Ovary (tissue), 7 donors: ENCODE measurements at regions not wholly inside any gene's neighbourhood (a gene's known extent, or its start where the extent isn't known, plus 50 kb on each side); places are given as distances from the start of the nearest gene placed in this dataset.

Experiments
- DNase-seq, 5 donors: peaks; one replicate each; pipeline ENCODE4 v3.0.0-alpha.2; 2019 to 2020
- H3K27ac ChIP-seq, 2 donors: fragments of 200-600 bp; one replicate each; pipeline versions ENCODE4 v1.5.1 to v1.8.0; 2019 to 2022
- H3K27me3 ChIP-seq: fragments of 200-600 bp; one replicate; pipeline ENCODE4 v1.8.0; 2022
- H3K36me3 ChIP-seq: fragments of 200-600 bp; sonication (generic); one replicate; pipeline ENCODE4 v1.5.1; 2019
- H3K4me1 ChIP-seq: one replicate; pipeline ENCODE4 v1.8.1; 2013; ENCODE audit warnings: mild to moderate bottlenecking, moderate library complexity; ENCODE audit not compliant: insufficient read depth
- H3K4me3 ChIP-seq: fragments of 200-600 bp; sonication (generic); one replicate; pipeline ENCODE4 v1.5.1; 2017
- H3K9me3 ChIP-seq, 2 donors: fragments of 200-600 bp in 1 of 2; sonication (generic) in 1 of 2; one replicate each; pipeline versions ENCODE4 v1.5.1 to v1.8.1; 2013 to 2019; ENCODE audit warnings: mild to moderate bottlenecking in 1 of 2, moderate library complexity in 1 of 2
- EP300 ChIP-seq: sonication (generic); formaldehyde crosslinking; IDR thresholded peaks from one replicate; pipeline ENCODE4 v1.6.1; 2017; ENCODE audit warnings: antibody characterized with exemption
- POLR2A ChIP-seq: fragments of 450-650 bp; IDR thresholded peaks from one replicate; pipeline ENCODE4 v1.6.1; 2017; ENCODE audit warnings: antibody characterized with exemption, mild to moderate bottlenecking, moderate library complexity
- WGBS, 3 donors: extraction: QIAGEN DNeasy Blood & Tissue Kit in 1 of 3; methylation state at CpG; one replicate each; pipeline versions ENCODE4 v1.1.5 to v1.1.7; 2013 to 2017; 5-methylcytosine and 5-hydroxymethylcytosine counted together
- intact Hi-C, 4 donors: fragments of 100-400 bp; cut with DNase I; formaldehyde crosslinking; loops; one replicate each; pipeline versions ENCODE4 v1.11.0 to v1.15.1; 2022 to 2023
- TF ChIP-seq, protein P1 (sequence below), 3 donors: fragments of 450-650 bp in 2 of 3; fragments of 200-600 bp in 1 of 3; IDR thresholded peaks; one replicate each; pipeline versions ENCODE4 v1.5.1 to v1.8.0; 2016 to 2022; ENCODE audit warnings: antibody characterized with exemption in 3 of 3, mild to moderate bottlenecking in 1 of 3
- donor health status: DM: no; HTN: no; CAD: no; lungs with moderate emphysema.
- donor health status: DM: no; HTN: no; CAD: no.
- donor health status: Bipolar disorder and iron deficiency.
- donor health status: DM: no; HTN: no; CAD: no.
- donor health status: DM: yes; HTN: yes; CAD: no.

DNA sequence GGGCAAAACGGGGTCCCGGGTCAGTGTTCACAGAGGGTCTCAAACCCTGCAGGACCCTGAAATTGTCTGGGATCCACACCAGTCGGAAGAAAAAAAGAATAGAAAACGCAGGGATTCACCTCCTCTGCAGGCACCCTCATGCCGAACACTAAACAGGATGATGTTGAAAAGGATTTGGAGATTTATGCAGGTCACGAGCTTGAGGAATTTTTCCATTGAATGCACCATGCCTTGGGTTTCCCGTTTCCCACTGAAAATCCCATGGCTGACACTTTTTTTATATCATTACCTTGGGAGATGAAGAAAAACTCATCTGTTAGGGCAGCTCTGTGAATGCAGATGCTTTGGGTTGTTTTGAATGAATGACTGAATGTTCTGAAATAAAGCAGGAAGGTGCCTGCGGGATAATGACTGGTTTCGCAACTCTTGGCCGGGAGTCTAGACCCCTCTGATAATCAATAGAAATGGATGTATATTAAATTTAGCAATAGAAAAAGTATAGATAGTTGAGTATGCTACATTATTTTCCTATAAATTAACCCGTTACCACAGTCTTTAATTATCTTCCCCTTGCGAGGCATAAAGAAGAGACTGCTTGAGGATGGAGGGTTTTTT lies 147.5 kb upstream of the AFDN start:
- TF ChIP-seq EP300 (no peak), POLR2A (no peak)
- TF ChIP-seq, protein P1, sequence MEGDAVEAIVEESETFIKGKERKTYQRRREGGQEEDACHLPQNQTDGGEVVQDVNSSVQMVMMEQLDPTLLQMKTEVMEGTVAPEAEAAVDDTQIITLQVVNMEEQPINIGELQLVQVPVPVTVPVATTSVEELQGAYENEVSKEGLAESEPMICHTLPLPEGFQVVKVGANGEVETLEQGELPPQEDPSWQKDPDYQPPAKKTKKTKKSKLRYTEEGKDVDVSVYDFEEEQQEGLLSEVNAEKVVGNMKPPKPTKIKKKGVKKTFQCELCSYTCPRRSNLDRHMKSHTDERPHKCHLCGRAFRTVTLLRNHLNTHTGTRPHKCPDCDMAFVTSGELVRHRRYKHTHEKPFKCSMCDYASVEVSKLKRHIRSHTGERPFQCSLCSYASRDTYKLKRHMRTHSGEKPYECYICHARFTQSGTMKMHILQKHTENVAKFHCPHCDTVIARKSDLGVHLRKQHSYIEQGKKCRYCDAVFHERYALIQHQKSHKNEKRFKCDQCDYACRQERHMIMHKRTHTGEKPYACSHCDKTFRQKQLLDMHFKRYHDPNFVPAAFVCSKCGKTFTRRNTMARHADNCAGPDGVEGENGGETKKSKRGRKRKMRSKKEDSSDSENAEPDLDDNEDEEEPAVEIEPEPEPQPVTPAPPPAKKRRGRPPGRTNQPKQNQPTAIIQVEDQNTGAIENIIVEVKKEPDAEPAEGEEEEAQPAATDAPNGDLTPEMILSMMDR (IDR thresholded peaks at IDR 0.05) = no peak
- Histone ChIP-seq H3K27me3 (no peaks in the 10 kb centered on the region), H3K27ac (no peak overlapping the region), H3K4me1 (peaks cover 26% of the 10 kb centered on the region), H3K4me3 (no peak overlapping the region), H3K36me3 (no peaks in the 10 kb centered on the region), H3K9me3 (no peaks in the 10 kb centered on the region)
- DNase-seq = no peak
- intact Hi-C loops = no loop called here
- WGBS, 3 donors = 75 to 89% (median 88%) methylated on average over 12 of the region's 12 CpGs

- H3K36me3 ChIP-seq = no peaks in the 10 kb centered on the region
- no peak overlapping the region for H3K27ac ChIP-seq
- intact Hi-C loops = no loop called here
- TF ChIP-seq POLR2A = no peak
- TF ChIP-seq, protein P1 (IDR thresholded peaks at IDR 0.05) = no peak
- no peak for TF ChIP-seq EP300
- no peak for DNase-seq
- no peak overlapping the region for H3K4me3 ChIP-seq
- no peaks in the 10 kb centered on the region for H3K27me3 ChIP-seq
- peaks cover 26% of the 10 kb centered on the region for H3K4me1 ChIP-seq
- WGBS, 3 donors = 96% methylated on average over 15 of the region's 15 CpGs
- H3K9me3 ChIP-seq = no peaks in the 10 kb centered on the region
Measured at GRCh38 chr6:167679790-167680604, 146.7 kb upstream of the AFDN start.

DNA sequence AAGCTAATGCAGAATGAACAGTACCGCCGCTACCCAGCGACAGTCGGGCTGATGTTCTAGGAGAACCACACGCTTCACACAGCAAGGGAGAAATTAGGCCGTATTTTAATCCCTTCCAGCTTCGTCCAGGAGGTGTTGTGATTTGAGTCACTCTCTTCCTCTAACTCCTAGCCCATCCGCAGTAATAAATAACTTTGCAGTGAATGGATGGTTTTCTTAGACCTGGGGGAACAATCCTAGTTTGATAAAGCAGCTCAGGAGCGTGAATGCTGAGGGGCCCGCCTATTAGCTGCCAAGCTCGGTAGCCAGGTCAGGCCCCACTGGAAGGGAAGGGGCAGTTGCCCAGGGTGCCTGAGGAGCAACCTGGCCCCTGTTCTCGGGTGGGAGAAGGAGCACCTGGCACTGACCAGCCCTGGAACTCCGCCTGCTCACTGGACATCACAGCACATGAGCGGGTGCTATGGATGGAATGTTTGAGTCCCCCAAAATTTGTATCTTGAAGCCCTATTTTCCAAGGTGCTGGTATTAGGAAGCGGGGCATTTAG lies 146.0 kb upstream of the AFDN start:
- no peak for DNase-seq
- TF ChIP-seq EP300 = no peak
- TF ChIP-seq, protein P1 (IDR thresholded peaks at IDR 0.05) = no peak
- TF ChIP-seq POLR2A = no peak
- 96 to 97% (median 96%) methylated on average over 15 of the region's 15 CpGs for WGBS, 3 donors
- H3K27me3 ChIP-seq = no peaks in the 10 kb centered on the region
- no peak overlapping the region for H3K27ac ChIP-seq
- intact Hi-C loops = no loop called here
- H3K4me3 ChIP-seq = no peak overlapping the region
- H3K9me3 ChIP-seq = no peaks in the 10 kb centered on the region
- H3K4me1 ChIP-seq = peaks cover 26% of the 10 kb centered on the region
- no peaks in the 10 kb centered on the region for H3K36me3 ChIP-seq

GRCh38 chr6:167682125-167682524 lies 144.6 kb upstream of the AFDN start:
- Histone ChIP-seq H3K9me3 (no peaks in the 10 kb centered on the region), H3K4me1 (peaks cover 14% of the 10 kb centered on the region), H3K27me3 (no peaks in the 10 kb centered on the region), H3K27ac (peak overlapping the region in 1 of 2 donors; percentile 52), H3K4me3 (no peak overlapping the region), H3K36me3 (no peaks in the 10 kb centered on the region)
- TF ChIP-seq, protein P1 (IDR thresholded peaks at IDR 0.05) = no peak
- TF ChIP-seq POLR2A (no peak), EP300 (no peak)
- no peak for DNase-seq
- intact Hi-C loops = no loop called here
- WGBS, 3 donors = 81 to 89% (median 86%) methylated on average over 11 of the region's 11 CpGs
